GM04503 (cell line): ENCODE measurements at regions not wholly inside any gene's neighbourhood (a gene's known extent, or its start where the extent isn't known, plus 50 kb on each side); places are given as distances from the start of the nearest gene placed in this dataset.

ENCODE experiments used
- DNase-seq: peaks from one replicate; pipeline ENCODE4 v3.0.0-alpha.2; 2012; ENCODE audit warnings: low read depth

DNA sequence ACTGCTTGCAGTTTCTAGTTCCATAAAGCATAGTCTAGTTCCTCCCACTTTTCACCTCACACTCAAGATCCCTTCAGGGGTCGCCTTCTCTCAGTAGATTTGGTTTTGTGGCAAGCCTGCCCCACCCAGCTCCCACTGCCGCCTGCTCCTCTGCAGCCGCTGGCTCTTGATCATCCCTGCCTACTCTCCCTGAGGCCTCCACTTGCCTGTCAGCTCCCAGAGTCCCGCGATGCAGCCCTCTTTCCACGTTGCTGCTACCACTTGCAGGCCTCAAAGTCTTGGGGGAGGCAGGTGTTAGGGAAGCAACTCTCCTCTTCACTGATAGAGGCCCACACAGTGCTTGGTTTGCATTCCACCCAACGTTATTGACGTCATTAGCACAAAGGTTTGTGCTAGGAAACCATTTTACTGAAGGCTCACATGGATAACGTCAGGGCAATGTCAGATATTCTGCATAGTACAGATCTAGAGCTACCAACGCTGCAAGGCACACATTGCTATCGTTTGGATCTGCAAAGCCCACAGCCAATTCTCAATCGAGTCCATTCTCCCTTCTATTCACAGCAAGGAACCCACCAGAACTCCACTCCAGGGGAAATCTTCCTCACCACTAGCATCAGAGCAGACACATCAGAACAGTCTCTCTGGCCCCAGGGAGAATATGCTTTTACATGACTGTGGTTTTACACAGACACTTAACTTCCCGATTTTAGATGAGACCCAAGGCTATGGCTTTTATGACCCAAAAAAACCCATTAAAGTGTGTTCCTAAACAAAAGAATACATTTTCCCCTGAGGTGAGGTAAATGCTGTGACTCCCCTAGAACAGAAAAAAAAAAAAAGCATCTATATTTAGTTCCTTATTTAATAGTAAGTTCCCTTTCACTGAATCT is 519.5 kb upstream of the CAMK1G start:
- DNase-seq = no peak

DNA sequence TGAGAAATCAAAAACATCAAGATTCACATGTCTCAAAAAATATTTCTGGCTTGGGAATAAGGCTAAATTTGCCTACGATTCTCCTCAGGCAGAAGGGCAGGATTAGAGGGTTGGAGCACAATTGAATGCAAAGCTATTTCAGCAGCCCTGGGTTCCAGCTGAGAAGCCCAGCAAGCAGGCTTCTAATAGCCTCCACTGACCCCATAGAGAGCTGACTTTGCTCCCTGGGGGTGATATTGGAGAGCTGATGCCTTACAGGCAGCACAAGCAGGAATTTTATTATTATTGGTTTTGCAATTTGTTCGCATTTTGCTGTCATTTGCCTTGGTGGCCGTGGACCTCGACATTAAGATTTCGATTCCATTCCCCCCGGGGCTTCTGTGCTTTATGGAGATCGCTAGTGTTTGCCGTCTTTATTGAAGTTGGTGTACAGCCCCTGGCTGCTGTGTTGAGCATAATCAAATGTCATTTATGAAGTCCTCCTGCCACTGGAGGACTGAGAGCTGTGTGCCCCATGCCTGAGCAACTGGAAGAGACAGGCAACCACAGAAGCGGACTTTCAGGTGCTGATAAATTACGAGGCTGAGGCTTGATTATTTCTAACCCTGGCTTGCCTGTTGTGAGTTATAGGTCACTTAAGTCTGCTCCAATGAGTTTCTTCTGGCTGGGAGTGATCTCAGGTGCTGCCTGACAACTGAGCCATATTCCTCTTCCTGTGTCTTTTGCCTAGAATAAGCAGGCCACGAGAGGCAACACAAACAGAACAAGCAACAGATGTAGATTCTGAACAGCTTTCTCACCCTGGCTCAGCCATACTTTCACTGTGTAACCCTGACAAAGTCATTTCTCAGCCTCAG is 518.4 kb upstream of the CAMK1G start:
- DNase-seq = no peak

DNA sequence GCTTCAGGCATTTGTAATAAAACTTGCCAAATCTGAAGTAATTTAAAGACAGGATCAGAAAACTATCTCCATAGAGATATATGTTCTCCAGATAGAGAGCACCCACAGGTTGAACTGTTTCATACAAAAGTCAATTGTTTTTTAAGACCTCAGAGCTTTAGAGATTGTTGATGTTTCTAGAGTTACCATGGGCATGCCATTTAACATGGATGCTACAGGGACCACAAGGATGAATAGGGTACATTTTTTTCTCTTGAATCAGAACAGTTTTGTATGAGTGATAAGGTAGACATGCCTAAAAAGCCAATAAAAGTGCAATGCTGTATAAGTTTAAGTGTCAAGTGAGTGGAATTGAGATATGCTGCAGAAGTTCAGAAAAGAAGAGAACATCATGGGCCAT is 511.0 kb upstream of the CAMK1G start:
- no peak for DNase-seq

DNA sequence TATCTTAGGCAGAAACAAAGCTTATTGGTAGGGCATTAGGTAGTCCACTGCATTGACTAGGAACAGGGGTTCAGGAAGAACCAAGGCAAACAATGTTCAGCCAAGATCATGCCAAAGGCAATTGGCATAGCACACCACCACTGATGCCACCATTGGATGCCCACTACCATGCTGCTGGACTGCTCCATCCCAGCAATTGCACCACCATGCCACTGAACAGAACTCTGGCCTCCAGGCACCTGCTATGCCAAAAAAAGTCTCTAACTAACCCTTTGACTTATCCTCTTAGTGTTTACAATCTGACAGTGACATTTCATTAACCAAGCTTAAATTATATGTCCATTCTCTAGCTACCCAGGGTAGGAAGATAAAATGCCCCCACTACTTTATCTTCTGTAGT is 509.6 kb upstream of the CAMK1G start:
- no peak for DNase-seq

DNA sequence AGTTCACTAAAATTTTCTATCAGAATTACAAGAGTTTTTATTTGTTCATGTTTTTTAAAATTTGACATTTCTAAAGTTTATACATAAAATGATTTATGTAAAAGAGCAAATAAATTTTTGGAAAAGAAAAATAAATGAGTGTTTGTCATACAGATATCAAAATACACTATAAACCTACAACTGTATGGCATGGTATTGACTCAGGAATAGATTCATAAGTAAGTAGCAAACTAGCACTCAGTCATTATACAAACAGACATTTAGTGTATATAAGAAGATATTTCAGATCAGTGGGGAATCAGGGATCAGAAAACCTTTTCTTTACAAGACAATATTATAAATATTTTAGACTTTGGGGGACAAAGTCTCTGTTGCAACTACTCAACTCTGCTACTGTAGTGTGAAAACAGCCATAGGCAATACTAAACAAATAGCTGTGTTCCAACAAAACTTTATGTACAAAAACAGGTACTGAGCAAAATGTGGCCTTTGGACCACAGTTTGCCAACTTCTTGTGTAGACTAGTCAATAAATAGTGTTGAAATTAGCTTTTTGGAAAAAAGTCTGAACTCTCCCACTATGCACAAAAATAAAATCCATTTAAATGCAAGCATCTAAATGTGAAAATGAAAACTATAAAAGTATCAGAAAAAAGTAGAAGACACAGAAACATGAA is 508.8 kb upstream of the CAMK1G start:
- no peak for DNase-seq

DNA sequence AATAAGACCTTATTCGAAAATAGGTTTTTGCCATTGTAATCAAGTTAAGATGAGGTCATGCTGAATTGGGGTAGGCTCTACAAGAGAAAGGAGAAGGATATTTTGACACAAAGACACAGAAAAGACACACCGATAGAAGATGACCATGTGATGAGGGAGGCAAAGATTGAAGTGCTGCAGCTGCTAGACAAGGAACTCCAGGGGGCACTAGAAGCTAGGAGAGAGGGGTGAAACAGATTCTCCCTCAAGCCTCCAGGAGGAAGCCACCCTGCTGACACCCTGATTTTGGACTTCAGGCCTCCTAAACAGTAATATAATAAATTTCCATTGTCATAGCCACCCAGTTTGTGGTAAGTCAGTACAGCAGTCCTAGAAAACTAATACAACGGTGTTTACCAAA is 506.8 kb upstream of the CAMK1G start:
- DNase-seq = no peak

DNA sequence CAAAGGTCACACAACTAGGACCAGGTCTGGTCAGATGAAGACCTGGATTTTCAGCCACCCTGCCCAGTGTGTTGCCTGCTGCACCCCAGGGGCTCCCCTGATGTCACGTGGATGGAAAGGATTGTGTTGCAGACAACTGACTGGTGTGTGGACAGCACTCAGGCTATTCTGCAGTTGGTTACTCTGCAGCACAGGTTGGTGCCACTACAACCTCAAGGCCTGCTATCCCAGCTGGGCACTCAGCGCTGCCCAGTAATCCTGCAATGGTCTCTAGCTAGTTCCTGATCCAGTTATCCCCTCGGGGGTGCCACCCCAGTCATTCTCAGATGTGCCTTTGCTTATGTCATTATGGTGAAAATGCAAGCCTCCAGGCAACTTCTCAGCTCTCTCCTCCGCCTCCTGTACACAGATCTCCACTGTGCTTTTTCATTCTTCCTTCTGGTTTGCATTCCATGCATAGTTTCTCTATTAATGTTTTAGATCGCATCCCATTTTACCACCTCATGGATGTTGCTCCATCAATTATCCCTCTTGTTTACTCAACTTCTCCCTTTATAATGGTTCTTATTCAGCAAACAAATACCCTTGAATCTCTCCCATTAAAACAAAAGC is 503.2 kb upstream of the CAMK1G start:
- no peak for DNase-seq

DNA sequence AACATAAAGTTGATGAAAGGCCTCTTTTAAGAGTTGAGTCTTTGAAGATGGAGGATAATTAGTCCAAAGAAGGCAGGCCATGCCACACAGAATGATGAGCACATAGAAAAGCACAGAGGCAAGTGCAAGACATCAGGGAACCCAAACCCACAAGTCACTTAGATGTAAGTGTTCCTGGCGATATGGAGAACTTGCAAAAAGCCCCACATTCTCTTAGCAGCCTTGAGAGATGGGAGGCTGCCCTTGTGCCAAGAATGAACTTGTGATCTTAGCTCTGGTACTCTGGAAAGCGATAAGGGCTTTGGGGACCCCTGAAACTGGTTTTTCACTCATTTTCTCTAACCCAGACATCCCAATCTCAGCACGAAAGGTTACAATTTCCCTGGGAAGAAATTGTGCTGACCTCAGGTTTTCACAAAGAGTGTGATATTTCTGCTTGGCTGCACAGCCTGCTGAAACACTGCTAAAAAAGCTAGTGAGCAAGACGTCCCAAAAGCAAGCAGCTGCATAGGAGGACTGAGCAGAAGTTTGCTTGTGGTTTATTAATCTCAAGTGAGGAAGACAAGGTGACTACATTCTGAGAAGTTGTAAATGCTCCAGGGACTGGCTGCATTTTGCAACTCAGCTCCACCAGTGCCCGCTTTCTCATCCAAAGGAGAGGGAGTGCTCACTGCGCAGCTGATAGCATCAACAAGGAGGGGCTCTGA is 496.9 kb upstream of the CAMK1G start:
- no peak for DNase-seq

DNA sequence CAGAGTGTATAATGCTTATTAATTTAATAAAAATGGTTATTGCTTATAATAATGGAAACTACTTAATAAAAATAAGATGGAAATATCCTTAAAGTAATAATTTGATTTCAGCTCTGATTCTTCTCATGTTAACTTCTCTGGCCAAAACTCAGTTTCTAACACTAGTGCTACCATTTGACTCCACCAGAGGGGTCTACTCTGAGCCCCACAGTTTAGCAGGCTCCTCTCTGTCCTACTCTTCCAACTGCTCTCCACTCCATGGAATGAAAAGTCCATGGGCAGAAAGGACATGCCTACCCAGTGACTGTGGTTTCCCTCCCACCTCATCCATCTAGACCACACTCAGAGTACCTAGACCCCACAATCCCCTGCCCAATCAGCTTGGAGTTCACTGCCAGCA is 489.1 kb upstream of the CAMK1G start:
- DNase-seq = no peak

DNA sequence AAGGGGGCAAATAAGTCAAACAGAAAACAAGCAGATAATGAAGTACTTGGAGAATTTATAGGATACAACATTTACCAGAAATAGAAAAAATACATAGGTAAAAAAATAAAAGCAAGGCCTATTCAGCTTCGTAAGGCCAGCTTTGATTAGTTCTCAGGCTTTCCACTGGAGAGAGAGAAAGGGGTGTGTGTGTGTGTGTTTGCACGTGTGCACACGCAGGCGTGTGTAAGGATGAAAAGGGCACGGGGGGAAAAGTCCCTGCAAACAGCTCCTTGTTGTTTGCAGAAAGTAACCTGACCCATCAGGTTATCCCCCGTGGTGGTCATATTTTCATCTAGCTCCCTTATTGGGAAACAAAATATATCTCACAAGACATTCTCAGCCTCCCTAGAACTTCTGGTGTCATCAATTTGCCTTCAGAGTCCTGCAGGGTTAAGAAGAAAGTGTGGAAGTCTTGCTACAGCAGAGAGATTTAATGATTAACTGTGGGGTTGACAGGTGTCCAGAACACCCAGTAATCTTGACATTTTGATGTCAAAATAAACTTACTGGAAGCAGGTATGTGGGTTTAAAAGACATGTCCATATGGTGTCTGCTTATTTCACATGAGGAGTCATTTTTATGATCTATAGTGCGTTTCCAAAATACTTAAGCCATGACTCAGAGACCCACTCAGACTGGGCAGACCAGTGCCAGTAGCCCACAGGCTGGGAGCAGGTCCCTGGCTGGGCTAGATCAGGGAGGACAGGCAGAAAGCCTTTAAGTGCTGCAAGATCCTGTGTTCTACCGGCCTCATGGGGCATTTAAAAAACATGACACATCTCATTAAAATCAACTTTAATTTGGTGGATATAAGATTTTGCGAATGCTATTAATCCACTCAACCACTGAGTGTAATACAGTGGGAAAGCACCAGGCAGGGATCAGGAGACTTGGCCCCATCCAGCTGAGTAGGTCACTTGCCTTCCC is 487.6 kb upstream of the CAMK1G start:
- DNase-seq = peak; percentile 45

DNA sequence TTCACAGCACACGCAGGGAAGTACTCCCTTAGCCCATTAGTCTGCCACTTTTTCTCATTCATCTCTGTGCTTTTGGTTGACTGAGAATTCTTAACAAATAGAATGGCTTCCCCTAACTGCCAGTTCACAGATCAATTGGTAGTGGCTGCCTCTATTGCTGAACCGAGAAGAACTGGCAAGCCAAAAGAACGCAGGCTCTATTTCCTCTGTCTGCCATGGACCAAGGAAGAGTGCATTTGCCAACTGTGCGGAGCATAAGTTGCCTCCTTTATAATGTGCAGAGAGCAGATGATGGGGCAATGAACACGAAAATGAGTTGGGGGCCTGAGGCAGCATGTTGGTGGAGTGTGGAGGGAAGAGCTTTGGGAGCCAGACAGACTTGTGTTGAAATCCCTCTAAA is 483.1 kb upstream of the CAMK1G start:
- no peak for DNase-seq

DNA sequence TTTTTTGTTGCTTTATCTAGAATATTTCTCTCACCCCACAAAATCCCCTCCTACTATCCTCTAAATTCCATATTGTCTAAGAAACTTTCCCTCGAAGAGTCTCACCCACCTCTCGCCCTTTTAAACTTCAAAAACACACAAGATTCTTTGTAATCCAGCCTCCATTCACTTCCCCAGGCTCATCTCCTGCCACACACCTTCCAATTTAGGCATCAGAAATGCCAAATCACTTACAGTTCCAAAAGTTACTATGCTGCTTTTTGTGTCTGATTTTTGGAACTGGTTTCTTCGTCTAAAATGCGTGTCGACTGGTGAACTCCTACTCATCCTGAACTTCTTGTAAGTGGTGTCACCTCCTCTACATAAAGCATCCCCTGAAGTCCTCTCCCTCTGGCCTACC is 482.4 kb upstream of the CAMK1G start:
- no peak for DNase-seq

DNA sequence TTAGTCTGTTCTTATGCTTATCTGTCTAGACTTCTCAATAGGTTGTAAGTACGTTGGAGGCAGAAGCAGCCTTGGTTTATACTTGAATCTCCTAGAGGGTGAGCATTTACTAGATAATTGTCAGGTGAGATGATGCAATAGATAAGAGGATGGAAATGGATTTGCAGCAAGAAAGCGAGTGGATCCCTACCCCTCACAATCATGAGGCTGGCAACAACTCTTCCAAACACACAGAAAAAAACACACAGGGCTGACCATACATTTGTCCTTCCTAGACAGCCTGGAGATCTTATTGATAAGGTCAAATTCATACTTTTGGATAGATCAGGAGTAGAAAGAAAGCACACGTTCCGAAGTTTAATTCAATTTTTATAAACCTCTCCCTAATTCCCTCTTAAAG is 481.4 kb upstream of the CAMK1G start:
- DNase-seq = no peak

DNA sequence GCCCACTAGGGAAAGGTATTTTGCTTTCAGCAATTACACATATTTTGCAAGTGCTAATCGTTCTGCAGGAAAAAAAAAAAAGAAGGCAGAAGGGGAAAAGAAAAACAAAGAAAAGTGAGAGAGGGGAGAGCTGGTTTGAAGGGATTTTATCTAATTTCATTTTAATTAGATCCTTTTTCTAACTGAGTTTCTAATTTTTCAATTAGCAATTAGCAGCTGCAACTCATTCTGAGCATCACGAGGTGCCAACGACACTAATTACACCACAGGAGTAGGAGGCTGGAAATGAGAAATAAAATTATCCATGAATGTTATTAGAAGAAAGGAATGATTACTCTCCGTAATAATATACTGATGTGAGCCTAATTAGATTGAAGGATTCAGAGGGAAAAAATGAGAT is 481.0 kb upstream of the CAMK1G start:
- DNase-seq = no peak

DNA sequence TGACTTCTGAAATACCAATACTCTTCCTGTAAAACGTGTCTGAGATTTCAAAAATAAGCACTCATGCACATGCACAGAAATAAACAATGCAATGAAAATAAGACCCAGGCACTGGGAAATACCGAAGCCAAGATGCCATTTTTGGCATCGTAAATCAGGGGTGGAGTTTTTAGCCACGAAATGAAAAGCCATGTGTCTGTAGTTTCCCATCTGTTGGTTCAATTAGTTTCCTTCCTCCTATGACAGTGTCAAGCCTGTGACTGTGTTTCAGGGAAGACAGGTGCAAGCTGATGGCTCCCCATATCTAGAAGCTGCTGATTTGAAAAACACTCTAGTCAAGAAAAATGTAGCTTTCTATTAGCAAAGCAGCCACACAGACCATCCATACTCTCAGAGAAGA is 480.4 kb upstream of the CAMK1G start:
- DNase-seq = no peak

DNA sequence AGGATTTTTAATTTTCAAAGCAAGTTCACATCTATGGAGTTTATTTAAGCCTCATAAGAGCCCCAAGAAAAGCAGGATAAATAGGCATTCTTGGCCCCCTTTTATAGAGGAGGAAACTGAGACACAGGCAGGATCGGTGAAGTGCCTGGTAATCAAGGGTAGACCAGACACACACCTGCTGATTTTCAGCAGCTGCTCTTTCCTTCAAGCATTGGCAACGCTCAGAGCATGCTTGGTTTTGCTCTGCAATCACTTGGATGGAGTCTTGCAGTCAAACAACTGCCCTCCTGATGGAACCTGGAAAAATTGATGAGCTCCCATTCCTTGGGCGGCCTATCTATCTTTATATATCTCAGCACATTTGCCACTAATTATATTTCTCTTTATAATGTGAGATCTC is 478.9 kb upstream of the CAMK1G start:
- no peak for DNase-seq

DNA sequence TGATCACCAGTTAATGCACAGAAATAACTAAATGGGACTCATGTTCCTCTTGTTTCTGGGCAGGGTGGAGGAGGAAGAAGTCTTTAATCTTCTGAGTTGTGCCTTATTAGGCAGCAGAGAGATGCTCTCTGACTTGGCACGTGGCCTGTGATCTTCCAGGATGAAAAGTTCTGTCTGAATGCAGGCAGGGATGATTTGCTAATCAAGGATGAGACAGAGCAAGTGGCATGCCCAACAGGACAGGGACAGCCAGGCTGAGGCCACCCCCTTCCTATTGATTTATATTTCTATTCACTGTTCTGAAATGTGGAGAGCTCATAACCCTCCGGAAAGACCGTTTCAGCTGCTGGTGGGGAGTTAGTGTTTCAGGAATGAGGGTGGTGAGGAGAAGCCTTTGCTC is 477.8 kb upstream of the CAMK1G start:
- no peak for DNase-seq

DNA sequence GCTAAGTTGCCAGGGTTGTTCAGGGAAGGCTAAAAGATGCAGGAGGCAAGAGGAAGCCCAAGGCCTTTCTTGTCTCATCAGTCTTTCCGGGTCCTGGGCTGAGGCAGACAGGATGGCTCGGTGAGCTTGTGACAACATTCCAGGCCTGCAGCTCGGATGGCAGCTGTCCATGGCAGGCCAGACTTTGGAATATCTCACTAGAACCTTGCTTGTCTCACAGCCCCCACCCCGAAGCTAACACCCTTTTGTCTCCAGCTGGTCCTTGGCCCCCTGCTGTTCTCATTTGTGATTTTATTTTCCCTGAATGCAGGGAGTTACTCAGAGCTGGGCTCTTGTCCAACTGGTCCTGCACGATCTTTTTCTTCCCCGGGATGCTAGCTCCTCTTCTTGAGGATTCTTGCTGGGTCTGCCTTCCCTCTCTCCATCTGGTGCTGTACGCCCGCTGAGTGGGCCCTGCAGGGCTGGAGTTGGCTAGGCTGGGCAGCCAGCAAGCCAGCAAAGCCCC is 477.2 kb upstream of the CAMK1G start:
- DNase-seq = peak; percentile 11

DNA sequence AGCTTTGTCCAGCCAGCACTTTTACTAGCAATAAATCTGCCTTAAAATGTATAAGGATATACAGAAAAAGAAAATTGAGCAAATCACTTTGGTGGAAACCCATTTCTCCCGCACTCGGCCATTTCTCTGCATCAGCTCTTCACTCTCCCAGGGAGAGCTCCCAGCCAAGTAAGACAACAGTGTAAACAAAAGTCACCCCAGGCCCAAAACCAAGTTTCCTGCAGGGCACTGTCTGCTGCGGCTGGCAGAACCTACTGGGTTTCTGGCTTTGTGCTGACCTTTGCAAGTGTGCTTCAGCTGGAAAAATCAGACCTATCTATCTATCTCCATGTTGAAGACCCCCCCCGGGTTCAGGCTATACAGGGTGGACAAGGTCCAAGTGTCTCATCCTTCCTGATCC is 476.7 kb upstream of the CAMK1G start:
- no peak for DNase-seq

DNA sequence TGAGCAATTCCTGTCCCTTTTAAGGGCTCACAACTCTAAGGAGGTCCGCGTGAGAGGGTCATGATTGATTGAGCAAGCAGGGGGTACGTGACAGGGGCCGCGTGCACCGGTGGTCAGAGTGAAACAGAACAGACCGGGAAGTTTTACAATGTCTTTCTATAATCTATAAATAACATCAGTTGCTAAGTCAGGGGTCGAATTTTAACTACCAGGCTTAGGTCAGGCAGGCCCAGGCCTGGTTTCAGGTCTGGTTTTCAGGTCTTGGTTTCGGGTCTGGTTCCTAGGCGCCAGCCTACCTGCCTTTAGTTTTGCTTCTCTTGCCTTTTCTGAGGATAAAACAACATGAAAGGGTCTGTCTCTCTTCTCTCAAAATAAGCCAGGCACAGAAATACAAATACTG is 476.0 kb upstream of the CAMK1G start:
- no peak for DNase-seq
